OCI-LY1 (cell line): ENCODE measurements at regions not wholly inside any gene's neighbourhood (a gene's known extent, or its start where the extent isn't known, plus 50 kb on each side); places are given as distances from the start of the nearest gene placed in this dataset.
"Not testable (repeated sequence)": the region's sequence is repeated elsewhere in the genome, so short reads cannot be mapped to it uniquely, and the experiment has no call there.

Experiments used
- CTCF ChIP-seq: fragments of 200-600 bp; sonication (generic), shearing (Covaris generic); IDR thresholded peaks from 2 replicates; pipeline ENCODE4 v1.5.1; 2017; ENCODE audit warnings: mild to moderate bottlenecking, antibody characterized with exemption, low read length, moderate library complexity, mixed read lengths
- EZH2 ChIP-seq: fragments of 200-600 bp; sonication (generic), shearing (Covaris generic); IDR thresholded peaks from 2 replicates; pipeline ENCODE4 v1.8.0; 2017; ENCODE audit warnings: borderline replicate concordance, mixed run types, mild to moderate bottlenecking, antibody characterized with exemption, low read length, moderate library complexity, mixed read lengths

- TF ChIP-seq CTCF, EZH2: not testable (repeated sequence)
Observed at GRCh38 chr16:22596445-22597045, 85.9 kb downstream of the NPIPB5 start.
